ENCODE measurements at regions not wholly inside any gene's neighbourhood (a gene's known extent, or its start where the extent isn't known, plus 50 kb on each side); places are given as distances from the start of the nearest gene placed in this dataset.

- TF ChIP-seq CTCF (IDR thresholded peaks at IDR 0.05) = no peak
Measured at GRCh38 chr17:14547556-14547955, 246.7 kb downstream of the HS3ST3B1 start.

- TF ChIP-seq CTCF (IDR thresholded peaks at IDR 0.05) = no peak
Measured at GRCh38 chr17:14547016-14547415, 246.1 kb downstream of the HS3ST3B1 start.

GRCh38 chr17:14545156-14545906, 244.4 kb downstream of the HS3ST3B1 start:
- TF ChIP-seq CTCF (IDR thresholded peaks at IDR 0.05) = no peak

DNA sequence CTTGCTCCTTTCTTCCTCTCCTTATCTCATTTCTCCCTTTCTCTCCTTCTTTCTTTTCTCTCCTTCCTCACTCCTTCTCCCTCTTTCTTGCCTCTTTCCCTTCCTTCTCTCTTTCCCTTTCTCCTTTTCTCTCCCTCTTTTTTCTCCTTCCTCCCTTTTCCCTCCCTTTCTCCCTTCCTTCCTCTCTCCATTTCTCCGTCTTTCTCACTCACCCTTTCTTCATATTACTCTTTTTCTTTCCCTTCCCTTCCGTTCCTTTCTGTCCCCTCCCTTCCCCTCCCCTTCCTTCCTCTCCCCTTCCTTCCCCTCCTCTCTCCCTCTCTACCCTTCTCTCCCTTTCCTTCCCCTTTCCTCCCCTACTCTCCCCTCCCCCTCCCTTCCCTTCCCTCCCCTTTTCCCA, 240.8 kb downstream of the HS3ST3B1 start:
- no peak for TF ChIP-seq CTCF (IDR thresholded peaks at IDR 0.05)

DNA sequence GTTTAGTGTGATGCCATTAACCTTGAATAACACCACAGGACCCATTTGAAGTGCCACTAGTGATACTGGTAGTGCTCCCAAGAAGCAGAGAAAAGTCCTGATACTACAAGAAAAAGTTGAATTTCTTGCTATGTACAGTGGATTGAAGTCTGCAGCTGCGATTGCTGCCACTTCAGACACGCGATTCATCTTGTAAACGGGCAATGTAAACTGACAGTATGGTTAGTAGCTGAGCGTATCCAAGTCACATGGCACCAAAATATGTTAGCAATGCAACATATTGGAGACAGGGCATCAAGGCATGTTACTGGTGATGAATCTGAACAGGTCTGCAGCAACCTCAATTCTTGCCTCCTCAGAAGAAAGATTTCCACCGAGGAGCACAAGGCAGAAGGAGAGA, 238.9 kb downstream of the HS3ST3B1 start:
- no peak for TF ChIP-seq CTCF (IDR thresholded peaks at IDR 0.05)

DNA sequence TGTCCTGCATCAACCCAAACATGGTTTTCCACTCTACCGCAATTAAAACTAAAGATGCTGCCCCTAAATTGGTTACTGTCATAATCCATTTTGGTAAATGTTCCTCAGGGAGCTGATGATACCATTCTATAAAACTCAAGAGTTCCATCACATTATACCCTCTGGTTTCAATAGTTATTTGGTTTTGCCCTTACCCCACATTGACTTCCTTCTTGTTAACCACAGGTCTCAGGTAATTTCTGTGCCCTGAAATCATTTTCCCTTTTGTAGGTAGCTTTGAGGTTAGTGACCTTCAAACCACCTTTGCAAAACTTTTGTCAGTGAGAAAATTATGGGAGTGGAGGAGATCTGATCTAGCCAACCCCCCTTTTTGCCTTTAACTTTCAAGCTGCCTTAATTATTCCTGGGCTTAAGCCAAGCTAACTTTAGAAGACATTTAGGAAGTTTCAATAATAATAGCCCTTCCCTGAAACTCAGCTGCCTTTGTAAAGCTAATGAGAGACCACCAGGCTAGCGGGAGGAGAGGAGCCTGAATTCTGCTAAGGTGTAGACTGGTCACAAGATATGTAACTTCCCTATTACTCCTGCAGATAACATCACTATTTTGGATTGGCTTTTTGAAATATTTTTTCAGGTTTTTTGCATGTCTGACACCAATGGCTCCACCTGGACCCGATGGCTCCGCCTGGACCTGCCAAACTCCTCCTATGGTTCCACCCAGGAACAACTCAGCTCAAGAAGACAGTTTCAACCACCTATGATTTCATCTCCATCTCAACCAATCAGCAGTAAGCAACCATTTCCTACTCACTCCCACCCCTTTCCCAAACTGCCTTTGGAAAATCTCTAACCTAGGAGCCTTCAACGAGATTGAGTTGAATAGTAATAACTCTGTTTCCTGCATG, 224.9 kb downstream of the HS3ST3B1 start:
- TF ChIP-seq CTCF (IDR thresholded peaks at IDR 0.05) = no peak

DNA sequence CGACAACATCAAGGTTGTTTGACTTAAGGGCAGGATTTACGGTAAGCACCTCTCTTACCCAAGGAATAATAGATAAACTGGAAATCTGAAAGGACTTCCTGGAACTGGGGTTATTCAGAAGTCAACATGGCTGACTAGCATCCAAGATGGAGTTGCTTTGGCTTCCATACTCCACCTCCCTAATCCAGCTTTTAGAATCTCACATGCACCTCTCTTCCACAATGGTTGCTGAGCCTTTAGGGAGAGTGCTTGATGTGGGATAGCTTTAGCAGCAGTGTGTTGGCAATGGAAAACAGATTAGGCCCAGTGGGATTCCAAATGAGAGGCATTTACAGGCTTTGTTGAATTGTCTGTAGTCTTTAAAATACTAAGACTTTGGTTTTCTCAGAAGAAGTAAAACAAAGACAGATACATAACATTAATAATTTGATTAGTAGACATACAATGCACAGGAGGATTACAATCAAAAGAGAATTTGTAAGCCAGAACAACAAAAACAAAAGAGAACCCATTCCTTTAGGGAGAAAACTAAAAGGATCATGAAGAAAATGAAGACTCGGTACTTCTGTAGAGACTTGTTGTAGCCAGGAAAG, 222.0 kb downstream of the HS3ST3B1 start:
- no peak for TF ChIP-seq CTCF (IDR thresholded peaks at IDR 0.05)
